Tibial nerve (tissue), 4 donors: ENCODE measurements at regions not wholly inside any gene's neighbourhood (a gene's known extent, or its start where the extent isn't known, plus 50 kb on each side); places are given as distances from the start of the nearest gene placed in this dataset.

Experiments used
- DNase-seq, 2 donors: peaks; one replicate each; pipeline ENCODE4 v3.0.0-alpha.2; 2019; ENCODE audit warnings: low spot score in 2 of 2
- H3K27ac ChIP-seq, 4 donors: fragments of 200-600 bp; sonication (generic) in 3 of 4; one replicate each; pipeline ENCODE4 v1.5.1; 2017 to 2019; ENCODE audit warnings: mild to moderate bottlenecking in 1 of 4
- H3K27me3 ChIP-seq, 2 donors: fragments of 200-600 bp; sonication (generic) in 1 of 2; one replicate each; pipeline versions ENCODE4 v1.5.1 to v1.6.0; 2017 to 2019
- H3K36me3 ChIP-seq, 3 donors: fragments of 200-600 bp; sonication (generic); one replicate each; pipeline ENCODE4 v1.5.1; 2018 to 2019
- H3K4me1 ChIP-seq, 4 donors: fragments of 200-600 bp; sonication (generic) in 3 of 4; one replicate each; pipeline ENCODE4 v1.5.1; 2017 to 2019
- H3K4me3 ChIP-seq, 4 donors: fragments of 200-600 bp; sonication (generic) in 3 of 4; one replicate each; pipeline ENCODE4 v1.5.1; 2017 to 2019; ENCODE audit warnings: mild to moderate bottlenecking in 1 of 4, moderate library complexity in 1 of 4
- H3K9me3 ChIP-seq, 4 donors: fragments of 200-600 bp; sonication (generic) in 3 of 4; one replicate each; pipeline ENCODE4 v1.5.1; 2017 to 2019
- EP300 ChIP-seq, 2 donors: sonication (generic); formaldehyde crosslinking; IDR thresholded peaks; one replicate each; pipeline ENCODE4 v1.6.1; 2017; ENCODE audit warnings: antibody characterized with exemption in 2 of 2, mild to moderate bottlenecking in 1 of 2
- POLR2A ChIP-seq, 2 donors: fragments of 450-650 bp; IDR thresholded peaks; one replicate each; pipeline ENCODE4 v1.6.1; 2017; ENCODE audit warnings: antibody characterized with exemption in 2 of 2, mild to moderate bottlenecking in 2 of 2, moderate library complexity in 2 of 2
- WGBS, 2 donors: methylation state at CpG; one replicate each; pipeline ENCODE4 v1.1.5; 2018; 5-methylcytosine and 5-hydroxymethylcytosine counted together
- TF ChIP-seq, protein P1 (sequence below), 5 experiments: fragments of 200-600 bp in 3 of 5; fragments of 450-650 bp in 2 of 5; sonication (generic) in 3 of 5; IDR thresholded peaks; one replicate each; pipeline ENCODE4 v1.5.1; 2016 to 2019; ENCODE audit warnings: antibody characterized with exemption in 5 of 5, mild to moderate bottlenecking in 3 of 5, moderate library complexity in 2 of 5

GRCh38 chr2:121833358-121833723, 77.9 kb downstream of the TSN start:
- Histone ChIP-seq H3K27ac (no peak overlapping the region), H3K36me3 (no peaks in the 10 kb centered on the region), H3K27me3 (no peaks in the 10 kb centered on the region), H3K9me3 (no peaks in the 10 kb centered on the region), H3K4me1 (peaks cover 0 to 7% (median 0%) of the 10 kb centered on the region in 4 donors), H3K4me3 (no peak overlapping the region)
- TF ChIP-seq, protein P1, sequence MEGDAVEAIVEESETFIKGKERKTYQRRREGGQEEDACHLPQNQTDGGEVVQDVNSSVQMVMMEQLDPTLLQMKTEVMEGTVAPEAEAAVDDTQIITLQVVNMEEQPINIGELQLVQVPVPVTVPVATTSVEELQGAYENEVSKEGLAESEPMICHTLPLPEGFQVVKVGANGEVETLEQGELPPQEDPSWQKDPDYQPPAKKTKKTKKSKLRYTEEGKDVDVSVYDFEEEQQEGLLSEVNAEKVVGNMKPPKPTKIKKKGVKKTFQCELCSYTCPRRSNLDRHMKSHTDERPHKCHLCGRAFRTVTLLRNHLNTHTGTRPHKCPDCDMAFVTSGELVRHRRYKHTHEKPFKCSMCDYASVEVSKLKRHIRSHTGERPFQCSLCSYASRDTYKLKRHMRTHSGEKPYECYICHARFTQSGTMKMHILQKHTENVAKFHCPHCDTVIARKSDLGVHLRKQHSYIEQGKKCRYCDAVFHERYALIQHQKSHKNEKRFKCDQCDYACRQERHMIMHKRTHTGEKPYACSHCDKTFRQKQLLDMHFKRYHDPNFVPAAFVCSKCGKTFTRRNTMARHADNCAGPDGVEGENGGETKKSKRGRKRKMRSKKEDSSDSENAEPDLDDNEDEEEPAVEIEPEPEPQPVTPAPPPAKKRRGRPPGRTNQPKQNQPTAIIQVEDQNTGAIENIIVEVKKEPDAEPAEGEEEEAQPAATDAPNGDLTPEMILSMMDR (IDR thresholded peaks at IDR 0.05) = no peak
- TF ChIP-seq POLR2A (IDR thresholded peaks at IDR 0.05) (no peak), EP300 (IDR thresholded peaks at IDR 0.05) (no peak)
- no peak for DNase-seq
- WGBS, 2 donors = 82 to 91% methylated on average over 4 of the region's 4 CpGs

GRCh38 chr2:121836611-121837010, 81.2 kb downstream of the TSN start:
- Histone ChIP-seq H3K9me3 (no peaks in the 10 kb centered on the region), H3K4me1 (peaks cover 0 to 7% (median 0%) of the 10 kb centered on the region in 4 donors), H3K4me3 (no peak overlapping the region), H3K27ac (no peak overlapping the region), H3K36me3 (no peaks in the 10 kb centered on the region), H3K27me3 (no peaks in the 10 kb centered on the region)
- peak in 1 of 2 donors; percentile 6 for DNase-seq
- WGBS, 2 donors = 38% methylated on average over 10 of the region's 10 CpGs
- no peak for TF ChIP-seq EP300 (IDR thresholded peaks at IDR 0.05)
- no peak for TF ChIP-seq POLR2A (IDR thresholded peaks at IDR 0.05)
- TF ChIP-seq, protein P1 (IDR thresholded peaks at IDR 0.05) = no peak

GRCh38 chr2:121837591-121837990, 82.1 kb downstream of the TSN start:
- 81 to 83% methylated on average over 3 of the region's 3 CpGs for WGBS, 2 donors
- Histone ChIP-seq H3K36me3 (no peaks in the 10 kb centered on the region), H3K27ac (no peak overlapping the region), H3K4me3 (no peak overlapping the region), H3K27me3 (no peaks in the 10 kb centered on the region), H3K9me3 (no peaks in the 10 kb centered on the region), H3K4me1 (peaks cover 0 to 7% (median 0%) of the 10 kb centered on the region in 4 donors)
- TF ChIP-seq, protein P1 (IDR thresholded peaks at IDR 0.05) = no peak
- TF ChIP-seq EP300 (IDR thresholded peaks at IDR 0.05) (no peak), POLR2A (IDR thresholded peaks at IDR 0.05) (no peak)
- no peak for DNase-seq

DNA sequence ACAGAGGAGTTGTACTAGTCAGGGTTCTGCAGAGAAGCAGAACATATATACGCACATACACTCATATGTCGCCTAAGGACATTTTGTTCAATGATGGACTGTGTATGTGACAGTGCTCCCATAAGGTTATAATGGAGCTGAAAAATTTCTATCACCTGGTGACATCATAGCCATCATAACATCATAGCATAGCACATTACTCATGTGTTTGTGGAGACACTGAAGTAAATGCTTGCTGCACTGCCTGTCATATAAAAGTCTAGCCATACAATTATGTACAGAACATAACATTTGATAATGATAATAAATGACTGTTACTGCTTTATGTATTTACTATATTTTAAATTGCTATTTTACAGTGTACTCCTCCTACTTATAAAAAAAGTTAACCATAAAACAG, 83.1 kb downstream of the TSN start:
- H3K9me3 ChIP-seq = no peaks in the 10 kb centered on the region
- TF ChIP-seq EP300 (IDR thresholded peaks at IDR 0.05) (no peak), POLR2A (IDR thresholded peaks at IDR 0.05) (no peak)
- TF ChIP-seq, protein P1 (IDR thresholded peaks at IDR 0.05) = no peak
- H3K4me3 ChIP-seq = no peak overlapping the region
- H3K27me3 ChIP-seq = no peaks in the 10 kb centered on the region
- no peak for DNase-seq
- no peaks in the 10 kb centered on the region for H3K36me3 ChIP-seq
- WGBS, 2 donors = 96 to 98% methylated on average over 2 of the region's 2 CpGs
- H3K27ac ChIP-seq = no peak overlapping the region
- H3K4me1 ChIP-seq = peaks cover 0 to 7% (median 0%) of the 10 kb centered on the region in 4 donors

- no peak for TF ChIP-seq EP300 (IDR thresholded peaks at IDR 0.05)
- no peak for TF ChIP-seq POLR2A (IDR thresholded peaks at IDR 0.05)
- TF ChIP-seq, protein P1 (IDR thresholded peaks at IDR 0.05) = no peak
- no peaks in the 10 kb centered on the region for H3K9me3 ChIP-seq
These were observed 84.1 kb downstream of the TSN start for GRCh38 chr2:121839584-121839983.

More at GRCh38 chr2:121839584-121839983, 84.1 kb downstream of the TSN start:
- no peak overlapping the region for H3K4me3 ChIP-seq
- no peak overlapping the region for H3K27ac ChIP-seq
- DNase-seq = no peak
- no peaks in the 10 kb centered on the region for H3K27me3 ChIP-seq
- no peaks in the 10 kb centered on the region for H3K36me3 ChIP-seq
- 85 to 89% methylated on average over 3 of the region's 3 CpGs for WGBS, 2 donors
- peaks cover 0 to 7% (median 0%) of the 10 kb centered on the region in 4 donors for H3K4me1 ChIP-seq
